ENCODE measurements at regions not wholly inside any gene's neighbourhood (a gene's known extent, or its start where the extent isn't known, plus 50 kb on each side); places are given as distances from the start of the nearest gene placed in this dataset.

GRCh38 chr2:212904646-212905045 lies 246.8 kb downstream of the IKZF2 start:
- H2AFZ ChIP-seq (ENCODE audit: low read depth, low read length), result no peak overlapping the region
- intact Hi-C loops (cut with micrococcal nuclease), result no loop called here
- H3K9ac ChIP-seq (replicated peaks; ENCODE audit: extremely low read depth, insufficient read depth, low read length), result no peak overlapping the region

GRCh38 chr2:212903413-212903812 lies 248.0 kb downstream of the IKZF2 start:
- Histone ChIP-seq H3K79me2 (ENCODE audit: control insufficient read depth, insufficient read depth, low read length) (no peaks in the 10 kb centered on the region), H3K27ac (ENCODE audit: insufficient read depth, low read depth, low read length) (no peak overlapping the region), H3K9me3 (replicated peaks; ENCODE audit: control insufficient read depth, insufficient read depth, low read length) (no peaks in the 10 kb centered on the region), H3K4me1 (ENCODE audit: control insufficient read depth, extremely low read depth, insufficient read depth, low read length) (no peaks in the 10 kb centered on the region), H4K20me1 (replicated peaks; ENCODE audit: control insufficient read depth, extremely low read depth, insufficient read depth, low read length) (no peaks in the 10 kb centered on the region), H3K4me3 (replicated peaks in 1 of 3; ENCODE audit: insufficient read depth in 1 of 3, low read depth in 1 of 3, low read length in 3 of 3) (no peak overlapping the region), H3K4me2 (ENCODE audit: insufficient read depth, low read length) (no peak overlapping the region), H3K9me1 (replicated peaks; ENCODE audit: control insufficient read depth, extremely low read depth, insufficient read depth, low read length) (no peaks in the 10 kb centered on the region), H3K36me3 (ENCODE audit: control insufficient read depth in 2 of 2, extremely low read depth in 1 of 2, insufficient read depth in 2 of 2, low read length in 2 of 2) (no peaks in the 10 kb centered on the region), H3K27me3 (ENCODE audit: control insufficient read depth in 2 of 2, insufficient read depth in 2 of 2, low read length in 2 of 2) (no peaks in the 10 kb centered on the region), H3K9ac (replicated peaks; ENCODE audit: extremely low read depth, insufficient read depth, low read length) (no peak overlapping the region), H2AFZ (ENCODE audit: low read depth, low read length) (no peak overlapping the region)
- POLR2A ChIA-PET, result no interaction called here
- BruUV-seq (replicated peaks), result no TSS peak
- intact Hi-C loops (cut with micrococcal nuclease), result no loop called here
- no peak for TF ChIP-seq MYC (IDR thresholded peaks at IDR 0.05; ENCODE audit: low read depth, low read length)
- DNase-seq (ENCODE audit: low read depth, low spot score) (no peak), FAIRE-seq (no peak)
- CTCF ChIA-PET, result interaction anchor here (2.1 kb wide), 1 partner anchor 11 kb away, joined by 6 read pairs; no protein-coding TSS in a partner anchor
- dilution Hi-C loops (cut with MboI; ENCODE audit: extremely low pct_ligation_motif_present, low sequenced_read_pairs), result no loop called here

More at GRCh38 chr2:212904646-212905045, 246.8 kb downstream of the IKZF2 start:
- no peaks in the 10 kb centered on the region for H3K9me1 ChIP-seq (replicated peaks; ENCODE audit: control insufficient read depth, extremely low read depth, insufficient read depth, low read length)
- no peak overlapping the region for H3K27ac ChIP-seq (ENCODE audit: insufficient read depth, low read depth, low read length)
- no TSS peak for BruUV-seq (replicated peaks)
- H3K4me2 ChIP-seq (ENCODE audit: insufficient read depth, low read length), result no peak overlapping the region
- H3K4me3 ChIP-seq (replicated peaks in 1 of 3; ENCODE audit: insufficient read depth in 1 of 3, low read depth in 1 of 3, low read length in 3 of 3), result no peak overlapping the region
- no peak for DNase-seq (ENCODE audit: low read depth, low spot score)
- ChIA-PET CTCF (no interaction called here), POLR2A (no interaction called here)
- no peaks in the 10 kb centered on the region for H3K9me3 ChIP-seq (replicated peaks; ENCODE audit: control insufficient read depth, insufficient read depth, low read length)
- no peaks in the 10 kb centered on the region for H3K36me3 ChIP-seq (ENCODE audit: control insufficient read depth in 2 of 2, extremely low read depth in 1 of 2, insufficient read depth in 2 of 2, low read length in 2 of 2)
- no peaks in the 10 kb centered on the region for H3K79me2 ChIP-seq (ENCODE audit: control insufficient read depth, insufficient read depth, low read length)
- TF ChIP-seq EZH2 (IDR thresholded peaks at IDR 0.05; ENCODE audit: borderline replicate concordance, low read depth, low read length, severe bottlenecking), result no peak
- no peaks in the 10 kb centered on the region for H3K4me1 ChIP-seq (ENCODE audit: control insufficient read depth, extremely low read depth, insufficient read depth, low read length)
- dilution Hi-C loops (cut with MboI; ENCODE audit: extremely low pct_ligation_motif_present, low sequenced_read_pairs), result no loop called here
- no peaks in the 10 kb centered on the region for H3K27me3 ChIP-seq (ENCODE audit: control insufficient read depth in 2 of 2, insufficient read depth in 2 of 2, low read length in 2 of 2)
- H4K20me1 ChIP-seq (replicated peaks; ENCODE audit: control insufficient read depth, extremely low read depth, insufficient read depth, low read length), result no peaks in the 10 kb centered on the region
- FAIRE-seq, result no peak
